PC-9 (cell line): ENCODE measurements at regions not wholly inside any gene's neighbourhood (a gene's known extent, or its start where the extent isn't known, plus 50 kb on each side); places are given as distances from the start of the nearest gene placed in this dataset.
A peak's percentile ranks its signal among the peaks of the same experiment; 100 is the strongest.

Experiments used
- BruUV-seq: library from RNA; stranded (reverse); fragments of 400-500 nt; replicated peaks from 2 replicates; lab custom pipeline; 2021; lab: Mats Ljungman, UMichigan
- CTCF ChIA-PET: fragments of 300-600 bp; sonication (Branson Sonifier 250); formaldehyde crosslinking; loops from one replicate; lab custom pipeline; 2022; ENCODE audit warnings: antibody characterized with exemption; lab: Charles Lee
- POLR2A ChIA-PET: fragments of 300-600 bp; sonication (Branson Sonifier 250); formaldehyde crosslinking; loops from one replicate; lab custom pipeline; 2022; ENCODE audit warnings: antibody characterized with exemption; ENCODE audit not compliant: unreplicated experiment; lab: Charles Lee
- DNase-seq, 2 experiments: peaks; one replicate each; pipeline versions ENCODE4 v3.0.0 to v3.0.0-alpha.2; 2015 to 2022; ENCODE audit warnings: mixed read lengths in 1 of 2
- H2AFZ ChIP-seq: fragments of 200-600 bp; sonication (generic); 2 replicates; pipeline ENCODE4 v1.8.1; 2017; ENCODE audit warnings: antibody characterized with exemption
- H3F3A ChIP-seq: fragments of 200-600 bp; sonication (generic); 2 replicates; pipeline ENCODE4 v1.8.1; 2017; ENCODE audit warnings: antibody characterized with exemption, mild to moderate bottlenecking, low read depth; ENCODE audit not compliant: insufficient read depth
- H3K27ac ChIP-seq: fragments of 200-600 bp; sonication (generic); 2 replicates; pipeline ENCODE4 v1.6.1; 2016; ENCODE audit warnings: mixed run types
- H3K27me3 ChIP-seq: fragments of 200-600 bp; sonication (generic); 2 replicates; pipeline ENCODE4 v1.6.1; 2016; ENCODE audit warnings: low read depth, mixed run types; ENCODE audit not compliant: insufficient read depth
- H3K36me3 ChIP-seq: fragments of 200-600 bp; sonication (generic); 2 replicates; pipeline ENCODE4 v1.6.1; 2016; ENCODE audit warnings: low read depth, mixed run types
- H3K4me1 ChIP-seq: fragments of 200-600 bp; sonication (generic); replicated peaks from 2 replicates; pipeline ENCODE4 v1.6.1; 2016; ENCODE audit warnings: mixed run types; ENCODE audit not compliant: insufficient read depth
- H3K4me2 ChIP-seq: fragments of 200-600 bp; sonication (generic); 2 replicates; pipeline ENCODE4 v1.6.1; 2017; ENCODE audit warnings: mixed run types
- H3K4me3 ChIP-seq: fragments of 200-600 bp; sonication (generic); 2 replicates; pipeline ENCODE4 v1.6.1; 2016; ENCODE audit warnings: mixed run types
- H3K79me2 ChIP-seq: fragments of 200-600 bp; sonication (generic); 2 replicates; pipeline ENCODE4 v1.6.1; 2017; ENCODE audit warnings: low read depth, mixed run types
- H3K9me2 ChIP-seq: fragments of 200-600 bp; sonication (generic); 2 replicates; pipeline ENCODE4 v1.8.1; 2017; ENCODE audit warnings: mild to moderate bottlenecking; ENCODE audit not compliant: insufficient read depth
- H3K9me3 ChIP-seq: fragments of 200-600 bp; sonication (generic); 2 replicates; pipeline ENCODE4 v1.8.1; 2016; ENCODE audit warnings: low read depth; ENCODE audit not compliant: insufficient read depth
- H4K20me1 ChIP-seq: fragments of 200-600 bp; sonication (generic); 2 replicates; pipeline ENCODE4 v1.8.1; 2017; ENCODE audit not compliant: insufficient read depth
- EZH2 ChIP-seq: fragments of 200-600 bp; sonication (generic); IDR thresholded peaks from 2 replicates; pipeline ENCODE4 v1.8.0; 2017; ENCODE audit warnings: antibody characterized with exemption, low read depth
- intact Hi-C: fragments of 100-400 bp; cut with micrococcal nuclease; formaldehyde crosslinking; loops from one replicate; pipeline ENCODE4 v1.10.0; 2022; ENCODE audit not compliant: unreplicated experiment
- TF ChIP-seq, protein P1 (sequence below): fragments of 200-600 bp; sonication (generic); conservative IDR thresholded peaks from 2 replicates; pipeline ENCODE4 v1.6.1; 2017; ENCODE audit warnings: mixed run types, antibody characterized with exemption, mild to moderate bottlenecking, moderate library complexity

DNA sequence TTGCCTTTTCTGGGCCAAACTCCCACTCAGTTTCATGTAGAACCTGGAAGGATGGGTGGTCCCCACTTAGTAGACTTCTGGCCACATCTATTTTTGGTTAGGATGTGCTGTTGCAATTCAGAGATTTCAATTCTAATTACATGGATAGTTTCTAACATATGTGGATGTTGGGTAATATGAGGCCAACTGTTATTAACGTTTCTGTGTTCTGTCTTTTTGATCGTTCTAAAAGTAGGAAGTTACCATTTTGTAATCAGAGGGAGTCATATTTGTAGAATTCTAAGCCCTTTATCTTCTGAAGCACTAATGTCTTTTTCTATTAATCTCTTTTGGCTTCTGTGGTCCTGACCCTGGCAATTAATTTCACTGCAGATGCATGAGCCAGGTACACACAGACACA lies 141.6 kb upstream of the SPEF2 start:
- H3K9me2 ChIP-seq = no peaks in the 10 kb centered on the region
- CTCF ChIA-PET = no interaction called here
- H4K20me1 ChIP-seq = no peaks in the 10 kb centered on the region
- no peaks in the 10 kb centered on the region for H3K79me2 ChIP-seq
- H3K27ac ChIP-seq = no peak overlapping the region
- BruUV-seq = no TSS peak
- no peak overlapping the region for H2AFZ ChIP-seq
- no peak overlapping the region for H3K4me2 ChIP-seq
- H3K36me3 ChIP-seq = no peaks in the 10 kb centered on the region
- TF ChIP-seq EZH2 = no peak
- TF ChIP-seq, protein P1, sequence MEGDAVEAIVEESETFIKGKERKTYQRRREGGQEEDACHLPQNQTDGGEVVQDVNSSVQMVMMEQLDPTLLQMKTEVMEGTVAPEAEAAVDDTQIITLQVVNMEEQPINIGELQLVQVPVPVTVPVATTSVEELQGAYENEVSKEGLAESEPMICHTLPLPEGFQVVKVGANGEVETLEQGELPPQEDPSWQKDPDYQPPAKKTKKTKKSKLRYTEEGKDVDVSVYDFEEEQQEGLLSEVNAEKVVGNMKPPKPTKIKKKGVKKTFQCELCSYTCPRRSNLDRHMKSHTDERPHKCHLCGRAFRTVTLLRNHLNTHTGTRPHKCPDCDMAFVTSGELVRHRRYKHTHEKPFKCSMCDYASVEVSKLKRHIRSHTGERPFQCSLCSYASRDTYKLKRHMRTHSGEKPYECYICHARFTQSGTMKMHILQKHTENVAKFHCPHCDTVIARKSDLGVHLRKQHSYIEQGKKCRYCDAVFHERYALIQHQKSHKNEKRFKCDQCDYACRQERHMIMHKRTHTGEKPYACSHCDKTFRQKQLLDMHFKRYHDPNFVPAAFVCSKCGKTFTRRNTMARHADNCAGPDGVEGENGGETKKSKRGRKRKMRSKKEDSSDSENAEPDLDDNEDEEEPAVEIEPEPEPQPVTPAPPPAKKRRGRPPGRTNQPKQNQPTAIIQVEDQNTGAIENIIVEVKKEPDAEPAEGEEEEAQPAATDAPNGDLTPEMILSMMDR = no peak
- intact Hi-C loops = no loop called here
- H3F3A ChIP-seq = no peaks in the 10 kb centered on the region
- DNase-seq = no peak
- no peaks in the 10 kb centered on the region for H3K4me1 ChIP-seq
- no peaks in the 10 kb centered on the region for H3K9me3 ChIP-seq
- H3K4me3 ChIP-seq = no peak overlapping the region
- no peaks in the 10 kb centered on the region for H3K27me3 ChIP-seq
- POLR2A ChIA-PET = no interaction called here

- H3K36me3 ChIP-seq = no peaks in the 10 kb centered on the region
- H3K4me3 ChIP-seq = no peak overlapping the region
- intact Hi-C loops = no loop called here
- no peaks in the 10 kb centered on the region for H3K79me2 ChIP-seq
- H3K9me2 ChIP-seq = no peaks in the 10 kb centered on the region
- H3K4me2 ChIP-seq = no peak overlapping the region
- CTCF ChIA-PET = no interaction called here
- H3K9me3 ChIP-seq = no peaks in the 10 kb centered on the region
- no peak for TF ChIP-seq EZH2
- H4K20me1 ChIP-seq = no peaks in the 10 kb centered on the region
- POLR2A ChIA-PET = no interaction called here
- no peak overlapping the region for H3K27ac ChIP-seq
- 0 out of 2 replicates have a peak overlapping the region, but pooled peaks have one; percentile 34 for H2AFZ ChIP-seq
- no peaks in the 10 kb centered on the region for H3K4me1 ChIP-seq
- BruUV-seq = no TSS peak
- H3F3A ChIP-seq = no peaks in the 10 kb centered on the region
- no peaks in the 10 kb centered on the region for H3K27me3 ChIP-seq
- no peak for DNase-seq
Observed at GRCh38 chr5:35473589-35473988, 144.1 kb upstream of the SPEF2 start.

- Histone ChIP-seq H3K4me3 (no peak overlapping the region), H3F3A (no peaks in the 10 kb centered on the region), H3K79me2 (no peaks in the 10 kb centered on the region), H3K4me2 (no peak overlapping the region), H4K20me1 (no peaks in the 10 kb centered on the region), H3K9me2 (no peaks in the 10 kb centered on the region), H3K36me3 (no peaks in the 10 kb centered on the region), H3K4me1 (no peaks in the 10 kb centered on the region), H3K27me3 (no peaks in the 10 kb centered on the region), H2AFZ (no peak overlapping the region), H3K9me3 (no peaks in the 10 kb centered on the region), H3K27ac (no peak overlapping the region)
- intact Hi-C loops = no loop called here
- TF ChIP-seq, protein P1 = no peak
- TF ChIP-seq EZH2 = no peak
- DNase-seq = no peak
- ChIA-PET CTCF (no interaction called here), POLR2A (no interaction called here)
- no TSS peak for BruUV-seq
Observed at GRCh38 chr5:35470866-35471265, 146.8 kb upstream of the SPEF2 start.

GRCh38 chr5:35468811-35469210 lies 148.9 kb upstream of the SPEF2 start:
- no TSS peak for BruUV-seq
- no peaks in the 10 kb centered on the region for H3K27me3 ChIP-seq
- POLR2A ChIA-PET = no interaction called here
- H3K4me1 ChIP-seq = no peaks in the 10 kb centered on the region
- no peak overlapping the region for H2AFZ ChIP-seq
- TF ChIP-seq EZH2 = no peak
- TF ChIP-seq, protein P1 = no peak
- CTCF ChIA-PET = no interaction called here
- no peaks in the 10 kb centered on the region for H3F3A ChIP-seq
- no peaks in the 10 kb centered on the region for H4K20me1 ChIP-seq
- H3K4me2 ChIP-seq = no peak overlapping the region
- no peaks in the 10 kb centered on the region for H3K36me3 ChIP-seq
- intact Hi-C loops = no loop called here
- DNase-seq = no peak
- no peaks in the 10 kb centered on the region for H3K9me2 ChIP-seq
- no peaks in the 10 kb centered on the region for H3K79me2 ChIP-seq
- H3K9me3 ChIP-seq = no peaks in the 10 kb centered on the region
- H3K27ac ChIP-seq = no peak overlapping the region
- H3K4me3 ChIP-seq = no peak overlapping the region
